MM.1S (cell line): ENCODE measurements at regions not wholly inside any gene's neighbourhood (a gene's known extent, or its start where the extent isn't known, plus 50 kb on each side); places are given as distances from the start of the nearest gene placed in this dataset.

Experiments
- DNase-seq: peaks from one replicate; pipeline ENCODE4 v3.0.0-alpha.2; 2015
- H2AFZ ChIP-seq: fragments of 300-600 bp; sonication (generic); 2 replicates; pipeline ENCODE4 v1.6.0; 2016; ENCODE audit warnings: antibody characterized with exemption, low read length
- H3F3A ChIP-seq: fragments of 300-600 bp; sonication (generic); 2 replicates; pipeline ENCODE4 v1.6.1; 2016; ENCODE audit warnings: mild to moderate bottlenecking, antibody characterized with exemption, low read length, moderate library complexity, mixed read lengths; ENCODE audit not compliant: insufficient read depth
- H3K27ac ChIP-seq: fragments of 300-600 bp; sonication (generic); 2 replicates; pipeline ENCODE4 v1.5.1; 2016; ENCODE audit warnings: mild to moderate bottlenecking, low read length
- H3K27me3 ChIP-seq: fragments of 300-600 bp; sonication (generic); replicated peaks from 2 replicates; pipeline ENCODE4 v1.6.0; 2016; ENCODE audit warnings: low read length; ENCODE audit not compliant: insufficient read depth
- H3K36me3 ChIP-seq: fragments of 300-600 bp; sonication (generic); replicated peaks from 2 replicates; pipeline ENCODE4 v1.6.1; 2016; ENCODE audit warnings: mild to moderate bottlenecking, low read length, mixed read lengths; ENCODE audit not compliant: insufficient read depth
- H3K4me1 ChIP-seq: fragments of 300-600 bp; sonication (generic); 2 replicates; pipeline ENCODE4 v1.6.1; 2016; ENCODE audit warnings: low read length, mixed read lengths
- H3K4me2 ChIP-seq: fragments of 300-600 bp; sonication (generic); 2 replicates; pipeline ENCODE4 v1.6.0; 2016; ENCODE audit warnings: low read depth, low read length
- H3K4me3 ChIP-seq: fragments of 300-600 bp; sonication (generic); 2 replicates; pipeline ENCODE4 v1.5.1; 2016; ENCODE audit warnings: low read length, mixed read lengths
- H3K79me2 ChIP-seq: fragments of 300-600 bp; sonication (generic); 2 replicates; pipeline ENCODE4 v1.6.1; 2016; ENCODE audit warnings: mixed run types, low read length, mixed read lengths
- H3K9ac ChIP-seq: fragments of 300-600 bp; sonication (generic); 2 replicates; pipeline ENCODE4 v1.6.1; 2016; ENCODE audit warnings: low read length, mixed read lengths
- H3K9me2 ChIP-seq: fragments of 300-600 bp; sonication (generic); replicated peaks from 2 replicates; pipeline ENCODE4 v1.6.1; 2016; ENCODE audit warnings: mild to moderate bottlenecking, low read length, mixed read lengths; ENCODE audit not compliant: insufficient read depth
- H3K9me3 ChIP-seq: fragments of 300-600 bp; sonication (generic); replicated peaks from 2 replicates; pipeline ENCODE4 v1.6.1; 2016; ENCODE audit warnings: mild to moderate bottlenecking, low read length, mixed read lengths; ENCODE audit not compliant: insufficient read depth
- H4K20me1 ChIP-seq: fragments of 300-600 bp; sonication (generic); 2 replicates; pipeline ENCODE4 v1.6.1; 2016; ENCODE audit warnings: mild to moderate bottlenecking, low read length, moderate library complexity, mixed read lengths; ENCODE audit not compliant: insufficient read depth
- CTCF ChIP-seq: fragments of 300-600 bp; sonication (generic); IDR thresholded peaks from 2 replicates; pipeline ENCODE4 v1.5.1; 2016; ENCODE audit warnings: antibody characterized with exemption, low read length, mixed read lengths
- EZH2 ChIP-seq: fragments of 300-600 bp; sonication (generic); optimal IDR thresholded peaks from 2 replicates; pipeline ENCODE3; 2017; ENCODE audit warnings: low read depth, mild to moderate bottlenecking, antibody characterized with exemption, low read length, mixed read lengths
- EZH2phosphoT487 ChIP-seq: fragments of 300-600 bp; sonication (generic); IDR thresholded peaks from 2 replicates; pipeline ENCODE4 v1.6.1; 2018; ENCODE audit warnings: antibody characterized with exemption, low read length

GRCh38 chr13:105087945-105088344 lies 1447.5 kb downstream of the EFNB2 start:
- no peak for DNase-seq
- Histone ChIP-seq H3K9me2 (no peaks in the 10 kb centered on the region), H3K9me3 (no peaks in the 10 kb centered on the region), H3K4me1 (no peaks in the 10 kb centered on the region), H3K27me3 (no peaks in the 10 kb centered on the region), H3K4me2 (no peak overlapping the region), H2AFZ (no peak overlapping the region), H3K36me3 (no peaks in the 10 kb centered on the region), H3K4me3 (no peak overlapping the region), H3F3A (no peaks in the 10 kb centered on the region), H3K9ac (no peak overlapping the region), H4K20me1 (no peaks in the 10 kb centered on the region), H3K27ac (no peak overlapping the region), H3K79me2 (no peaks in the 10 kb centered on the region)
- no peak for TF ChIP-seq CTCF
- TF ChIP-seq EZH2phosphoT487, result no peak
- no peak for TF ChIP-seq EZH2

GRCh38 chr13:105084931-105085330 lies 1450.5 kb downstream of the EFNB2 start:
- no peak overlapping the region for H2AFZ ChIP-seq
- no peaks in the 10 kb centered on the region for H3K4me1 ChIP-seq
- H3K27ac ChIP-seq, result no peak overlapping the region
- no peak overlapping the region for H3K4me2 ChIP-seq
- H3K79me2 ChIP-seq, result no peaks in the 10 kb centered on the region
- H3K9me2 ChIP-seq, result no peaks in the 10 kb centered on the region
- no peak overlapping the region for H3K4me3 ChIP-seq
- no peaks in the 10 kb centered on the region for H3K9me3 ChIP-seq
- no peak overlapping the region for H3K9ac ChIP-seq
- H3K36me3 ChIP-seq, result no peaks in the 10 kb centered on the region
- H3K27me3 ChIP-seq, result no peaks in the 10 kb centered on the region
- TF ChIP-seq EZH2phosphoT487 (no peak), EZH2 (no peak)
- no peaks in the 10 kb centered on the region for H3F3A ChIP-seq
- no peaks in the 10 kb centered on the region for H4K20me1 ChIP-seq
- DNase-seq, result no peak

- H3F3A ChIP-seq, result no peaks in the 10 kb centered on the region
- TF ChIP-seq EZH2phosphoT487, result no peak
- H3K4me1 ChIP-seq, result no peaks in the 10 kb centered on the region
- H3K36me3 ChIP-seq, result no peaks in the 10 kb centered on the region
- H2AFZ ChIP-seq, result no peak overlapping the region
- DNase-seq, result no peak
- H3K9me3 ChIP-seq, result no peaks in the 10 kb centered on the region
- no peaks in the 10 kb centered on the region for H3K27me3 ChIP-seq
- H3K4me3 ChIP-seq, result no peak overlapping the region
- H3K27ac ChIP-seq, result no peak overlapping the region
- no peaks in the 10 kb centered on the region for H4K20me1 ChIP-seq
- no peaks in the 10 kb centered on the region for H3K9me2 ChIP-seq
- H3K4me2 ChIP-seq, result no peak overlapping the region
- no peaks in the 10 kb centered on the region for H3K79me2 ChIP-seq
- no peak overlapping the region for H3K9ac ChIP-seq
These were observed 1451.5 kb downstream of the EFNB2 start for GRCh38 chr13:105083992-105084391.

GRCh38 chr13:105074755-105075154 lies 1460.7 kb downstream of the EFNB2 start:
- DNase-seq, result no peak
- Histone ChIP-seq H3K27ac (no peak overlapping the region), H3K9me3 (no peaks in the 10 kb centered on the region), H3F3A (no peaks in the 10 kb centered on the region), H3K9me2 (no peaks in the 10 kb centered on the region), H3K4me1 (no peaks in the 10 kb centered on the region), H3K4me2 (no peak overlapping the region), H3K27me3 (no peaks in the 10 kb centered on the region), H4K20me1 (no peaks in the 10 kb centered on the region), H3K79me2 (no peaks in the 10 kb centered on the region), H2AFZ (no peak overlapping the region), H3K9ac (no peak overlapping the region), H3K36me3 (no peaks in the 10 kb centered on the region), H3K4me3 (no peak overlapping the region)
- TF ChIP-seq CTCF (no peak), EZH2phosphoT487 (no peak), EZH2 (no peak)
